Tibial artery (tissue), 4 donors: ENCODE measurements at regions not wholly inside any gene's neighbourhood (a gene's known extent, or its start where the extent isn't known, plus 50 kb on each side); places are given as distances from the start of the nearest gene placed in this dataset.

Source experiments
- DNase-seq, 2 donors: peaks; one replicate each; pipeline ENCODE4 v3.0.0-alpha.2; 2019
- H3K27ac ChIP-seq, 2 donors: fragments of 200-600 bp; sonication (generic) in 1 of 2; 1 replicate in 1 of 2; 2 replicates in 1 of 2; pipeline ENCODE4 v1.5.1; 2018 to 2019; ENCODE audit warnings: mild to moderate bottlenecking in 1 of 2
- H3K27me3 ChIP-seq, 2 donors: fragments of 200-600 bp; sonication (generic) in 1 of 2; one replicate each; pipeline versions ENCODE4 v1.5.1 to v1.6.0; 2016 to 2019
- H3K36me3 ChIP-seq, 3 donors: fragments of 200-600 bp; sonication (generic) in 2 of 3; one replicate each; pipeline ENCODE4 v1.5.1; 2016 to 2019; ENCODE audit warnings: mild to moderate bottlenecking in 2 of 3
- H3K4me1 ChIP-seq, 4 donors: fragments of 200-600 bp; sonication (generic) in 2 of 4; 1 replicate in 3 of 4; 2 replicates in 1 of 4; pipeline ENCODE4 v1.5.1; 2016 to 2019
- H3K4me3 ChIP-seq, 2 donors: fragments of 200-600 bp; sonication (generic) in 1 of 2; 1 replicate in 1 of 2; 2 replicates in 1 of 2; pipeline ENCODE4 v1.5.1; 2018 to 2019; ENCODE audit warnings: mild to moderate bottlenecking in 2 of 2
- H3K9me3 ChIP-seq, 3 donors: fragments of 200-600 bp; sonication (generic) in 1 of 3; one replicate each; pipeline ENCODE4 v1.5.1; 2016 to 2019
- CTCF ChIP-seq, 2 experiments: fragments of 200-600 bp in 1 of 2; fragments of 450-650 bp in 1 of 2; IDR thresholded peaks; one replicate each; pipeline ENCODE4 v1.5.1; 2017 to 2019; ENCODE audit warnings: antibody characterized with exemption in 2 of 2, mild to moderate bottlenecking in 1 of 2, moderate library complexity in 1 of 2
- intact Hi-C: fragments of 100-400 bp; cut with DNase I; formaldehyde crosslinking; loops from one replicate; pipeline ENCODE4 v1.15.0; 2023; ENCODE audit warnings: low total_unique reads

- no peak for TF ChIP-seq CTCF (IDR thresholded peaks at IDR 0.05)
- intact Hi-C loops, result no loop called here
- Histone ChIP-seq H3K4me3 (no peak overlapping the region), H3K4me1 (no peaks in the 10 kb centered on the region), H3K27ac (no peak overlapping the region), H3K9me3 (no peaks in the 10 kb centered on the region), H3K27me3 (no peaks in the 10 kb centered on the region), H3K36me3 (no peaks in the 10 kb centered on the region)
- DNase-seq, result no peak
These were observed 1365.7 kb upstream of the C9orf72 start for GRCh38 chr9:28938981-28939380.

DNA sequence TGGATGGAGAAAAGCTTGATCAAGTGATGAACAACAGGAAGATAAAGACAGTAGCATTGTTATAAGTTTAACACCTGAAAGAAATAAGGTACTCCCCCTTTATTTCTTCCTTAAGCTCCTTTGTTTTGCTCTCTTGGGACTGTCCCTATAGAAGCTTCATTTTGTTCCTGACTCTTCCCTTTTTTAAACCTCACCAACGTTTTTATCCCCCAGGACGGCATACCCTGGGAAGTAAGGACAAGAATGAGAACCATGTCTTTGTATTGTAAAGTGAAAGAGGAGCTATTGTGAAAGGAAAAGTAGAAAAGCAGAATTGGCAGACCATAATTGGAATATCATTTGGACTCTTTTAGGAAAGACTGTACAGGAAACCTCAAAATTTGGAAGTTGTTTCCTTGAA lies 1368.6 kb upstream of the C9orf72 start:
- H3K36me3 ChIP-seq, result no peaks in the 10 kb centered on the region
- H3K4me1 ChIP-seq, result no peaks in the 10 kb centered on the region
- TF ChIP-seq CTCF (IDR thresholded peaks at IDR 0.05), result no peak
- H3K27me3 ChIP-seq, result no peaks in the 10 kb centered on the region
- no peak overlapping the region for H3K4me3 ChIP-seq
- no peak overlapping the region for H3K27ac ChIP-seq
- intact Hi-C loops, result no loop called here
- H3K9me3 ChIP-seq, result no peaks in the 10 kb centered on the region
- DNase-seq, result no peak

DNA sequence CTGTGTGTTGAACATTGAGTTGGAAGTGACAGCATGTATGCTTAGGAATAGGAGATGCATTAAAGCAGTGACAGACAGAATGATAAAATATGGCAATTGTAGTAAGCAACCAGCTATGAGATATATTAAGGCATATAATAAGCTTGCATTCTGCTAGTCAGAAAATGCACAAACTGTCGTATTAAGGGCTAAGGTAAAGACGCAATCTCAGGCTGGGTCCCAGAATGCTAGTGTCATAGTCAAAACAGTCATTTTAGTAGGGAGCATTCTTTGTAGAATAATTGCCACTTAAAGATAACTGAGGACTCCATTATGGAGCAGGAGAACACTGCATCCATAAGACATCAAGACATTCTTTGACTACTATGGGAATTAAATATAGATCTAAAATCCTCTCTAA lies 1369.7 kb upstream of the C9orf72 start:
- Histone ChIP-seq H3K4me1 (no peaks in the 10 kb centered on the region), H3K27me3 (no peaks in the 10 kb centered on the region), H3K9me3 (no peaks in the 10 kb centered on the region), H3K36me3 (no peaks in the 10 kb centered on the region), H3K4me3 (no peak overlapping the region), H3K27ac (no peak overlapping the region)
- intact Hi-C loops, result no loop called here
- DNase-seq, result no peak
- TF ChIP-seq CTCF (IDR thresholded peaks at IDR 0.05), result no peak

DNA sequence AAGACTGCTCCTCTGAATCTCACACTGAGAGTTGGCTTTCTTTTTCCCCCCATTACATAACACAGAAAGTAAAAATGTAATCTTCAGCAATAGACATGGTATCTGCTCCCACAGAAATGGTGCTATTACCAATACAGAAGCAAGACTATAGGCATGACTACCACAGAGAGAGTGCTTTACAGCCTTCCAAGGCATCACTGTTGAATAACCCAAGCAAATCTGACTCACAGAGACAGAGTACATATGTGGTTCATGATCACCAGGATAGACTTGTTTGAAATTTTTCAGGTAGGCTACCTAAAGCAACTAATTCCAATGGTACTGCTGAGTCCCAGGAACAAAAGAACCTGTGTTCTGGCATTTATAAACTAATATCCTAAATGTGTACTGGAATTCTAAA lies 1373.4 kb upstream of the C9orf72 start:
- intact Hi-C loops, result no loop called here
- no peak for TF ChIP-seq CTCF (IDR thresholded peaks at IDR 0.05)
- Histone ChIP-seq H3K9me3 (no peaks in the 10 kb centered on the region), H3K4me1 (no peaks in the 10 kb centered on the region), H3K27ac (no peak overlapping the region), H3K27me3 (no peaks in the 10 kb centered on the region), H3K36me3 (no peaks in the 10 kb centered on the region), H3K4me3 (no peak overlapping the region)
- no peak for DNase-seq

GRCh38 chr9:28951945-28952344 lies 1378.7 kb upstream of the C9orf72 start:
- no peaks in the 10 kb centered on the region for H3K27me3 ChIP-seq
- no peak overlapping the region for H3K27ac ChIP-seq
- H3K36me3 ChIP-seq, result no peaks in the 10 kb centered on the region
- DNase-seq, result no peak
- TF ChIP-seq CTCF (IDR thresholded peaks at IDR 0.05), result no peak
- no peaks in the 10 kb centered on the region for H3K9me3 ChIP-seq
- H3K4me1 ChIP-seq, result no peaks in the 10 kb centered on the region
- intact Hi-C loops, result no loop called here
- no peak overlapping the region for H3K4me3 ChIP-seq

- no peaks in the 10 kb centered on the region for H3K27me3 ChIP-seq
- no peak overlapping the region for H3K4me3 ChIP-seq
- intact Hi-C loops, result no loop called here
- no peaks in the 10 kb centered on the region for H3K9me3 ChIP-seq
- no peaks in the 10 kb centered on the region for H3K4me1 ChIP-seq
- H3K27ac ChIP-seq, result no peak overlapping the region
- TF ChIP-seq CTCF (IDR thresholded peaks at IDR 0.05), result no peak
- DNase-seq, result no peak
- H3K36me3 ChIP-seq, result no peaks in the 10 kb centered on the region
These were observed 1383.0 kb upstream of the C9orf72 start for GRCh38 chr9:28956116-28956880.
